GM12865 (cell line): ENCODE measurements at regions not wholly inside any gene's neighbourhood (a gene's known extent, or its start where the extent isn't known, plus 50 kb on each side); places are given as distances from the start of the nearest gene placed in this dataset.

ENCODE experiments used
- DNase-seq: peaks from one replicate; pipeline ENCODE4 v3.0.0; 2010; ENCODE audit warnings: low read depth
- H3K4me3 ChIP-seq: 2 replicates; pipeline ENCODE4 v1.5.1; 2011; ENCODE audit warnings: mild to moderate bottlenecking, low read depth, low read length, control low read depth
- CTCF ChIP-seq: IDR thresholded peaks from 2 replicates; pipeline ENCODE4 v1.5.1; 2011; ENCODE audit warnings: low read length, control low read depth, low read depth, inconsistent platforms; ENCODE audit not compliant: insufficient read depth; ENCODE audit errors: missing control alignments

- no peak for TF ChIP-seq CTCF
- no peak overlapping the region for H3K4me3 ChIP-seq
- DNase-seq = no peak
These were observed 60.7 kb upstream of the ZEB2 start for GRCh38 chr2:144580521-144581161.

GRCh38 chr2:144579556-144579955, 59.6 kb upstream of the ZEB2 start:
- no peak for TF ChIP-seq CTCF
- no peak for DNase-seq

GRCh38 chr2:144578099-144578498, 58.2 kb upstream of the ZEB2 start:
- no peak overlapping the region for H3K4me3 ChIP-seq
- no peak for DNase-seq
- TF ChIP-seq CTCF = no peak

More at GRCh38 chr2:144579556-144579955, 59.6 kb upstream of the ZEB2 start:
- H3K4me3 ChIP-seq = no peak overlapping the region

DNA sequence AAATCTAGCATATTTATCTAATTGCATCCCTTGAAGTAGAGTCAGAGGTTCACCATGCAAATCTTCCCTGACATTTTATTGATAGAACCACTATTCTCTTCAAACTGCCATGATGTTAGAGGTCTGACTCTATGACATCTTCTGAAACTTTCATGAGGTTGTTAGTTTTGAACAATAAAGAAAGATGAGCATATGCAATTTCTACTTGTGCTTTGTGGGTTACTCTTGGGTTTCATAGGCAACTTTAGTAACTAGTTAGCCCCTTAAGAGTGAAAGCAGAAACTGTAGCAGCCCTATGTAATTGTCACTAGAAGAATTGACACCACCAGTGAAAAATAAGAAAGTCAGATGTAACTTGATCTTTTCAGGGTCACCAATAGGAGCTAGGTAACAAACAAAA, 53.1 kb upstream of the ZEB2 start:
- DNase-seq = peak; percentile 41
- no peak for TF ChIP-seq CTCF
- no peak overlapping the region for H3K4me3 ChIP-seq

DNA sequence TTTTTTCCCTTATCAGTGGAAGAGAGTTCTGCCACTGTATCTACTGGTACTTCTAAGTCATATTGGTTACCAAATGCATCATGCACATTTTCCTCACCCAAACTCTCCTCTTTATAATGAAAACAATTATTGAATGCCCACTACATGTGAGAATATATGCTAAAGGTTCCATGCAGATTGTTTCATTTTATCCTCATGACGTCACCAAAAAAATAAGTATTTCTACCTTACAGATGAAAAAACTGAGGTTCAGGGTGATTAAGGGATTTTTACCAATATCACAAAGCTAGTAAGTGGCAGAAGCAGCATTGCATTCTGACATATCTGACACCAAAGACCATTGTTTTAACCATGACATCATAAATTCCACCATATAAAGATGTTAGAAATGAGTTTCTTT, 51.9 kb upstream of the ZEB2 start:
- no peak for TF ChIP-seq CTCF
- H3K4me3 ChIP-seq = no peak overlapping the region
- no peak for DNase-seq

DNA sequence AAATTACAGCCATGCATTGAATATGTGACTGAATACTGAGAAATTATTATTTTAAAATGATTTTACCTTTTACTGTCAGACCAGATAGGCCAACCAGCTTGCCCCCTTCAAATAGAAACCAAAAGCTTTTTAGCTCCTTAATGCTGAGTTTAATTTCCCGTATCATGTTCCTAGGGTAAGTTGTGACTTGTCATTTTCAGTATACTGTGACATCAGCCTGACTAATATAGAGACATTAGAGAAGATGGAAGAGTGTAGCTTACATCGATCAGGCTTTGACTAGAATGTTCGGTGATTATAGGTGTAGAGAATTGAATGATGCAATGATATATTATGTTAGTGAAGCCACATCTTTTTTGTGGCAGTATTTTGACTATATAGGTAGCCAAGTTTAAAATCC, 50.6 kb upstream of the ZEB2 start:
- TF ChIP-seq CTCF = no peak
- no peak for DNase-seq
- no peak overlapping the region for H3K4me3 ChIP-seq
